Liver (tissue), 8 donors: ENCODE measurements at regions not wholly inside any gene's neighbourhood (a gene's known extent, or its start where the extent isn't known, plus 50 kb on each side); places are given as distances from the start of the nearest gene placed in this dataset.

Source experiments
- DNase-seq: peaks from one replicate; pipeline ENCODE4 v3.0.0-alpha.2; 2017; ENCODE audit warnings: low spot score
- H3K27ac ChIP-seq, 2 donors: one replicate each; pipeline ENCODE4 v1.7.0; 2013; ENCODE audit warnings: inconsistent platforms in 2 of 2, low read length in 2 of 2, control low read depth in 1 of 2, low read depth in 1 of 2, mild to moderate bottlenecking in 1 of 2
- H3K27me3 ChIP-seq, 4 donors: one replicate each; pipeline versions ENCODE4 v1.6.1 to v1.7.0; 2013; ENCODE audit warnings: low read length in 3 of 4, inconsistent platforms in 1 of 4, mild to moderate bottlenecking in 1 of 4, moderate library complexity in 1 of 4; ENCODE audit not compliant: control insufficient read depth in 4 of 4, insufficient read depth in 4 of 4
- H3K36me3 ChIP-seq, 4 donors: one replicate each; pipeline versions ENCODE4 v1.6.1 to v1.7.0; 2013; ENCODE audit warnings: low read length in 3 of 4, mild to moderate bottlenecking in 3 of 4, low read depth in 1 of 4, moderate library complexity in 1 of 4; ENCODE audit not compliant: control insufficient read depth in 4 of 4, insufficient read depth in 3 of 4
- H3K4me1 ChIP-seq, 4 donors: one replicate each; pipeline versions ENCODE4 v1.6.1 to v1.7.0; 2013; ENCODE audit warnings: low read length in 3 of 4, mild to moderate bottlenecking in 3 of 4, moderate library complexity in 1 of 4; ENCODE audit not compliant: control insufficient read depth in 4 of 4, insufficient read depth in 4 of 4
- H3K4me3 ChIP-seq, 3 donors: one replicate each; pipeline versions ENCODE4 v1.6.1 to v1.7.0; 2013; ENCODE audit warnings: low read length in 3 of 3, control low read depth in 1 of 3, low read depth in 1 of 3, mild to moderate bottlenecking in 1 of 3
- H3K9ac ChIP-seq, 2 donors: one replicate each; pipeline ENCODE4 v1.7.0; 2013; ENCODE audit warnings: low read length in 2 of 2, mild to moderate bottlenecking in 2 of 2, moderate library complexity in 2 of 2, control low read depth in 1 of 2, low read depth in 1 of 2
- H3K9me3 ChIP-seq, 4 donors: one replicate each; pipeline versions ENCODE4 v1.6.1 to v1.7.0; 2013; ENCODE audit warnings: low read length in 3 of 4; ENCODE audit not compliant: control insufficient read depth in 4 of 4
- ATF3 ChIP-seq: IDR thresholded peaks from 2 replicates; pipeline ENCODE4 v1.6.1; 2016; ENCODE audit warnings: antibody characterized with exemption
- CTCF ChIP-seq: fragments of 150-350 bp; IDR thresholded peaks from 2 replicates; pipeline ENCODE4 v1.5.1; 2017; ENCODE audit warnings: improper control_type of control experiment, low read depth, low read length; ENCODE audit not compliant: missing input control
- EGR1 ChIP-seq, 2 donors: IDR thresholded peaks; 2 replicates each; pipeline ENCODE4 v1.6.1; 2016 to 2018; ENCODE audit warnings: antibody characterized with exemption in 2 of 2, low read depth in 2 of 2
- FOXA1 ChIP-seq: IDR thresholded peaks from 2 replicates; pipeline ENCODE4 v1.6.1; 2016; ENCODE audit warnings: antibody characterized with exemption
- FOXA2 ChIP-seq: IDR thresholded peaks from 2 replicates; pipeline ENCODE4 v1.6.1; 2016; ENCODE audit warnings: antibody characterized with exemption
- GABPA ChIP-seq, 2 donors: IDR thresholded peaks in 1 of 2; conservative IDR thresholded peaks in 1 of 2; 2 replicates each; pipeline ENCODE4 v1.6.1; 2016; ENCODE audit warnings: antibody characterized with exemption in 2 of 2, mild to moderate bottlenecking in 1 of 2, moderate library complexity in 1 of 2
- HNF4A ChIP-seq, 2 donors: conservative IDR thresholded peaks; 2 replicates each; pipeline ENCODE4 v1.6.1; 2016; ENCODE audit warnings: antibody characterized with exemption in 2 of 2, mild to moderate bottlenecking in 2 of 2
- HNF4G ChIP-seq: IDR thresholded peaks from 2 replicates; pipeline ENCODE4 v1.6.1; 2016; ENCODE audit warnings: antibody characterized with exemption
- JUND ChIP-seq, 2 donors: IDR thresholded peaks; 2 replicates each; pipeline ENCODE4 v1.6.1; 2016; ENCODE audit warnings: antibody characterized with exemption in 2 of 2
- MAX ChIP-seq: IDR thresholded peaks from 2 replicates; pipeline ENCODE4 v1.6.1; 2016; ENCODE audit warnings: antibody characterized with exemption
- NR2F2 ChIP-seq: IDR thresholded peaks from 2 replicates; pipeline ENCODE4 v1.6.1; 2016; ENCODE audit warnings: antibody characterized with exemption
- RAD21 ChIP-seq, 2 donors: IDR thresholded peaks; 2 replicates each; pipeline ENCODE4 v1.6.1; 2016; ENCODE audit warnings: antibody characterized with exemption in 2 of 2, mild to moderate bottlenecking in 2 of 2
- REST ChIP-seq: IDR thresholded peaks from 2 replicates; pipeline ENCODE4 v1.6.1; 2016; ENCODE audit warnings: antibody characterized with exemption, mild to moderate bottlenecking
- RXRA ChIP-seq, 2 donors: IDR thresholded peaks; 2 replicates each; pipeline ENCODE4 v1.6.1; 2017 to 2018; ENCODE audit warnings: antibody characterized with exemption in 2 of 2, mild to moderate bottlenecking in 1 of 2
- SP1 ChIP-seq: IDR thresholded peaks from 2 replicates; pipeline ENCODE4 v1.6.1; 2018; ENCODE audit warnings: antibody characterized with exemption, mild to moderate bottlenecking
- TAF1 ChIP-seq: conservative IDR thresholded peaks from 2 replicates; pipeline ENCODE4 v1.6.1; 2016; ENCODE audit warnings: antibody characterized with exemption, mild to moderate bottlenecking
- YY1 ChIP-seq: IDR thresholded peaks from 2 replicates; pipeline ENCODE4 v1.6.1; 2016; ENCODE audit warnings: antibody characterized with exemption, mild to moderate bottlenecking
- ZBTB33 ChIP-seq: IDR thresholded peaks from 2 replicates; pipeline ENCODE4 v1.6.1; 2016; ENCODE audit warnings: antibody characterized with exemption
- WGBS: extraction: QIAGEN DNeasy Blood & Tissue Kit; methylation state at CpG from one replicate; pipeline ENCODE4 v1.1.7; 2013; 5-methylcytosine and 5-hydroxymethylcytosine counted together
- donor health status: healthy.
- donor health status: healthy.
- donor health status: healthy.
- donor health status: healthy.
- donor health status: healthy.

GRCh38 chr3:99430348-99431134 lies 207.9 kb upstream of the COL8A1 start:
- H3K9me3 ChIP-seq = no peaks in the 10 kb centered on the region
- H3K36me3 ChIP-seq = no peaks in the 10 kb centered on the region
- no peaks in the 10 kb centered on the region for H3K27me3 ChIP-seq
- no peak overlapping the region for H3K4me3 ChIP-seq
- WGBS = 58% methylated on average over 3 of the region's 3 CpGs
- no peak for DNase-seq
- H3K27ac ChIP-seq = no peak overlapping the region
- no peaks in the 10 kb centered on the region for H3K4me1 ChIP-seq
- TF ChIP-seq RAD21 (IDR thresholded peaks at IDR 0.05) (no peak), HNF4A (conservative IDR thresholded peaks at IDR 0.05) (no peak), YY1 (no peak), ATF3 (no peak), NR2F2 (no peak), TAF1 (no peak), MAX (no peak), CTCF (no peak), FOXA2 (no peak), FOXA1 (no peak), GABPA (IDR thresholded peaks at IDR 0.05 in 1 of 2, conservative IDR thresholded peaks at IDR 0.05 in 1 of 2) (no peak), HNF4G (no peak), RXRA (IDR thresholded peaks at IDR 0.05) (no peak)
- no peak overlapping the region for H3K9ac ChIP-seq

- Histone ChIP-seq H3K4me3 (no peak overlapping the region), H3K4me1 (no peaks in the 10 kb centered on the region), H3K27ac (no peak overlapping the region), H3K9ac (no peak overlapping the region), H3K36me3 (no peaks in the 10 kb centered on the region), H3K9me3 (no peaks in the 10 kb centered on the region), H3K27me3 (no peaks in the 10 kb centered on the region)
- TF ChIP-seq HNF4G (no peak), EGR1 (IDR thresholded peaks at IDR 0.05; ENCODE audit: low read depth in 2 of 2) (no peak), FOXA2 (no peak), GABPA (IDR thresholded peaks at IDR 0.05 in 1 of 2, conservative IDR thresholded peaks at IDR 0.05 in 1 of 2) (no peak), RAD21 (IDR thresholded peaks at IDR 0.05) (no peak), TAF1 (no peak), CTCF (no peak), SP1 (no peak), FOXA1 (no peak), NR2F2 (no peak), REST (no peak), YY1 (no peak), JUND (IDR thresholded peaks at IDR 0.05) (no peak), ATF3 (no peak), HNF4A (conservative IDR thresholded peaks at IDR 0.05) (no peak), ZBTB33 (no peak), RXRA (IDR thresholded peaks at IDR 0.05) (no peak), MAX (no peak)
- WGBS = 70% methylated on average over 2 of the region's 2 CpGs
- DNase-seq = no peak
Measured at GRCh38 chr3:99429502-99429901, 208.9 kb upstream of the COL8A1 start.
